Activated naive CD4-positive, alpha-beta T cell treated with anti-CD3 and anti-CD28 coated beads, Interleukin-2, amount 50 U/mL, for 24 hours (primary cell): ENCODE measurements at regions not wholly inside any gene's neighbourhood (a gene's known extent, or its start where the extent isn't known, plus 50 kb on each side); places are given as distances from the start of the nearest gene placed in this dataset.
"Not testable (repeated sequence)": the region's sequence is repeated elsewhere in the genome, so short reads cannot be mapped to it uniquely, and the experiment has no call there.

Experiments used
- H3K27ac Mint-ChIP-seq: one replicate; pipeline ENCODE4 v1.8.0; 2021; ENCODE audit warnings: mild to moderate bottlenecking, mixed read lengths
- H3K27me3 Mint-ChIP-seq: one replicate; pipeline ENCODE4 v1.8.0; 2021; ENCODE audit warnings: mixed read lengths
- H3K36me3 Mint-ChIP-seq: one replicate; pipeline ENCODE4 v1.8.0; 2021; ENCODE audit warnings: mixed read lengths
- H3K4me1 Mint-ChIP-seq: one replicate; pipeline ENCODE4 v1.8.0; 2021; ENCODE audit warnings: mixed read lengths
- H3K4me3 Mint-ChIP-seq: one replicate; pipeline ENCODE4 v1.8.0; 2021; ENCODE audit warnings: mild to moderate bottlenecking, mixed read lengths
- H3K9me3 Mint-ChIP-seq: one replicate; pipeline ENCODE4 v1.8.0; 2021; ENCODE audit warnings: mixed read lengths

DNA sequence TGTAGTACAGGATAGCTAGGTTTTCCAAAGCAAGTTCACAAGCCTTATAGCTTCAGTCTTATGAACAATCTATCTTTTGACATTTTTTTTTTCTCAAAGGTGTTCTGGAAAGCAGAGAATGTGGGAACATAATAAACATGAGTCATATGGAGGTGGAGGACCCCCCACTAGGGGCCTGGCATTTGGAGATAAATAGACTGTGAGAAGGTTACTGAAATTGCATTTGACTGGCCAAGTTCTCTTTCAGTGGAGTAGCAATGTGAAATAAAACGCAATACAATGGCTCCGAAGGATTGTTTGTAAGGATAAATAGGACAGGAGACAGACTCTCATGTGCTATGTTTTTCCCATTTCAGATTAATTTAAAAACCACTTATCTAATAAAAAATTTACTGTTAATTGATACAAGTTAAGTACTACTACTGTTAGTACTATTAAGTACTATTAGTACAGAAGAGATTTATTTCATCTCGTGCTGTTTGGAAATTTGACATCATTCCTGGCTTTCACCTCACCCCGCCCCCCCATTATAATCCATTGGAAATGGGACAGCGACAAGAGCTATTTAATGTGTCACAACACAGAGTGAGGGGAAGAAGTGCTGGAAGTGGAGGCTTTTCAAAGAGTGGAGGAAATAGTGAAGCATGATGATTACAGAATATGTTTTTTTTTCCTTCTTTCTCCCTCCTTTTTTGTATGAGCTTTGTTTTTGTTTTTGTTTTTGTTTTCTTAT lies 122.6 kb upstream of the ID4 start:
- H3K4me3 Mint-ChIP-seq: no peak overlapping the region
- H3K27ac Mint-ChIP-seq: no peak overlapping the region
- H3K27me3 Mint-ChIP-seq: peaks cover 2% of the 10 kb centered on the region
- no peaks in the 10 kb centered on the region for H3K36me3 Mint-ChIP-seq
- H3K4me1 Mint-ChIP-seq: no peaks in the 10 kb centered on the region
- H3K9me3 Mint-ChIP-seq: no peaks in the 10 kb centered on the region

DNA sequence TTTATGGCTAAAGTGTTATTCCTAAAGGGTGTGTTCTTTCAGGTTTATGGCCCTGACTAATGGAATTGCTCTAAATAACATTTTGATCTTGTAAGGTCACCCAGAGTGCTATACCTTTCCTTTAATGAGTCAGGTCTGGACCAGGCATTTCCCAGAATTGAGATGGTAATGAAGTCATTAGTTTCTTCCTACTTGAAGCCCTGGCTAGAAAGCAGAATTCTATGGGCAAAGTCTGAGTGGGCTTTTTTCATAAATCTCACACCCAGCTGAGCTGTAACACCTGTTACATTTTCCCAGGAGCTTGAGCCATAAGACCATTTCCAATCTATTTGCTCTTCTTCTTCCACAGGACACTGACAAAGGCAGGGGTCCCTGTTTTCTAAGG lies 122.0 kb upstream of the ID4 start:
- H3K4me1 Mint-ChIP-seq: no peaks in the 10 kb centered on the region
- H3K4me3 Mint-ChIP-seq: no peak overlapping the region
- H3K36me3 Mint-ChIP-seq: no peaks in the 10 kb centered on the region
- H3K9me3 Mint-ChIP-seq: no peaks in the 10 kb centered on the region
- H3K27ac Mint-ChIP-seq: no peak overlapping the region
- peaks cover 2% of the 10 kb centered on the region for H3K27me3 Mint-ChIP-seq

DNA sequence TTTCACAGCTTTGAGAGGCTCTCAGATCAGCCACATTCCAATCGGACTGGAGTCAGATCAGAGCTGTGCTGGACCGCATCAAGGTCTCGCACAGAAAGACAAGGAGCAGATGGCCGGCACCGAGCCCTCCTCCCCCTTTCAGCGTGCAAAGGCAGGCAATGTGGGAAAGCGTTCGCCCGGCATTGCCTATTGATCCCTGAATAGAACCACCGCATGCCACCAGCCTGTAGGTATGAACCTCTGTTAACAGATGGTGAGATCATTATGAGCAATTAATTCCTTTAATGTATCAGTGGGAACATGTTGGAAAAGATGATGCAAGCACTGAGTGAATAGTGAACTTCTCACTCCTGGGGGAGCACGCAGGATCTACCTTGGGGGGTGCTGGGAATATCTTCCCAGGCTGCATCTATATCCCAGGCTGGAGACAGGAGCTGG lies 117.5 kb upstream of the ID4 start:
- H3K36me3 Mint-ChIP-seq: no peaks in the 10 kb centered on the region
- no peaks in the 10 kb centered on the region for H3K4me1 Mint-ChIP-seq
- no peaks in the 10 kb centered on the region for H3K27me3 Mint-ChIP-seq
- no peak overlapping the region for H3K4me3 Mint-ChIP-seq
- no peaks in the 10 kb centered on the region for H3K9me3 Mint-ChIP-seq
- H3K27ac Mint-ChIP-seq: no peak overlapping the region

DNA sequence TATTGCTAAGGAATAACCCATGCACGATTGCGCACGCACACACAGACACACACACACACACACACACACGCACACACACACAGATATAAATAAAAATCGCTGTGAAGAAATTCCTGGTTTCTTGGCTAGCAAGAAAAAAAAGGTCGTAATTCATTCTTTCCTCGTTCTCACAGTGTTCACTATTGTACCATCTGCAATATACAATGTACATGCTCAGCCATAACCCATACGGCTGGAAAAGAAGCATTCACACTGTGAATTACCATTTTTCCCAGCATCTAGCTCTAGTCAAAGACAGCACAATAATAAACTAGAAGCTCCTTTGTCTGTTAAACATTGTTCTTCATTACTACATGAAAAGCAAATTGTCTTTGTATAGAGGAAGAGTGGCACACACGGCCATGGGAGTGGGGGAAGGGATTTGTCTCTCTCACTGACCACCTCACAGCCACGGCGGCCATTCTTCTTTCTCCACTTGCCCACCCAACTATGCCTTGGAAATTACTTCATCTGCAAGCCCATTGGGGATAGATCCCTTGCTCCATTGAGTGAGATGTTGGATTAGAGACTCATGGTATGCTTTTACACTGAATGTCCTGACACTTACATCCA lies 115.3 kb upstream of the ID4 start:
- Mint-ChIP-seq H3K36me3 (no peaks in the 10 kb centered on the region), H3K4me1 (no peaks in the 10 kb centered on the region), H3K4me3 (no peak overlapping the region), H3K27ac (no peak overlapping the region), H3K27me3 (no peaks in the 10 kb centered on the region), H3K9me3 (no peaks in the 10 kb centered on the region)

DNA sequence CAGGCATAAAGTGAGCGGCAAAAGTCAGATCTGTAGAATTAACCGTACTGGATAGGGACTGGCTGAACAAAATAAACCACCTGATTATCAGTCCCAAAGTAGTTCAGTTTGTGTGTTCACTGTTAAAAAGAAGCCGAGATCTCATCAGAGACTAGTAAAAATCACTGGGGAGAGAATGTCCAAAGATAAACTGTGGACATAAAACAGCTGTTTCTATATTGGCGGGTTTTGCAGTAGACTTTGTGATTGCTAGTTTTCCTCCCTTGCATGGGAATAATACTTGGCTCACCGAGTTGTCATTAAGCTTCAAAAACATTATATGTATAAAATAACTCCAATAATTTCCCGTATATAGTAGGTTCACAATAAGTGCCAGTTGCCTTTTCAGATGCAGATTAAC lies 114.2 kb upstream of the ID4 start:
- Mint-ChIP-seq H3K36me3 (no peaks in the 10 kb centered on the region), H3K27ac (no peak overlapping the region), H3K4me3 (no peak overlapping the region), H3K4me1 (no peaks in the 10 kb centered on the region), H3K27me3 (no peaks in the 10 kb centered on the region), H3K9me3 (no peaks in the 10 kb centered on the region)

DNA sequence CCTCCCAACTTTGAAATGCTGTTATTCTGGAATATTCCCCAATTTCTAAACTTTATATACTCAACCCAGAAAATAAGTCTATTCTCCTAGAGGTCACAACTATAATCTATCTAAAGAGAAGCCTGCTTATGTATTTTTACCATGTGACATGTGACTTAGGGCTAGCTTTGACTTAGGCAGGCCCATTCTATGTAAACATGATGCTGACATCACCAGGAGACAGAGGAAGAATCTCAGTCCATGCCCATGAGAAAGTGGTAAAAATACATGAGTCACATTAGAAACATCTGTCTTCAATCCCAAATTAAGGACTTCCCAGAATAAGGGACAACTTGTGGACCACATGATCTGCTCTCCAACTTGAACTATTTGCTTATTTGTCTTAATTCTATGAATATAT lies 113.6 kb upstream of the ID4 start:
- Mint-ChIP-seq H3K4me3 (no peak overlapping the region), H3K27ac (no peak overlapping the region), H3K9me3 (no peaks in the 10 kb centered on the region), H3K36me3 (no peaks in the 10 kb centered on the region), H3K4me1 (no peaks in the 10 kb centered on the region), H3K27me3 (no peaks in the 10 kb centered on the region)

- not testable (repeated sequence) for H3K9me3 Mint-ChIP-seq, H3K27ac Mint-ChIP-seq, H3K4me1 Mint-ChIP-seq, H3K4me3 Mint-ChIP-seq, H3K36me3 Mint-ChIP-seq, H3K27me3 Mint-ChIP-seq
These were observed 111.7 kb upstream of the ID4 start for GRCh38 chr6:19725436-19725835.

DNA sequence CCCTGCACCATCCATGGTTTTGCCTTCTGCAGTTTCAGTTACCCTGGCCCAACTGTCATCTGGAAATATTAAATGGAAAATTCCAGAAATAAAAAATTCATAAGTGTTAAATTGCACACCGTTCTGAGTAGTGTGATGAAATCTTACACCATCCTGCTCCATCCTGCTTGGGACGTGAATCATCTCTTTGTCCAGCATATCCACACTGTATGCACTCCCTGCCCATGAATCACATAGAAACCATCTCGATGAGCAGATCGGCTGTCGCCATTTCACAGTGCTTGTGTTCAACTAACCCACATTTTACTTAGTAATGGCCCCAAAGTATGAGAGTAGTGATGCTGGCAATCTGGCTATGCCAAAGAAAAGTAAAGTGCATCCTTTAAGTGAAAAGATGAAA lies 105.9 kb upstream of the ID4 start:
- peaks cover 6% of the 10 kb centered on the region for H3K9me3 Mint-ChIP-seq
- H3K27me3 Mint-ChIP-seq: no peaks in the 10 kb centered on the region
- H3K27ac Mint-ChIP-seq: no peak overlapping the region
- no peaks in the 10 kb centered on the region for H3K4me1 Mint-ChIP-seq
- no peak overlapping the region for H3K4me3 Mint-ChIP-seq
- H3K36me3 Mint-ChIP-seq: no peaks in the 10 kb centered on the region

- Mint-ChIP-seq H3K27me3 (no peaks in the 10 kb centered on the region), H3K27ac (no peak overlapping the region)
These were observed 103.1 kb upstream of the ID4 start for GRCh38 chr6:19734061-19734460.

DNA sequence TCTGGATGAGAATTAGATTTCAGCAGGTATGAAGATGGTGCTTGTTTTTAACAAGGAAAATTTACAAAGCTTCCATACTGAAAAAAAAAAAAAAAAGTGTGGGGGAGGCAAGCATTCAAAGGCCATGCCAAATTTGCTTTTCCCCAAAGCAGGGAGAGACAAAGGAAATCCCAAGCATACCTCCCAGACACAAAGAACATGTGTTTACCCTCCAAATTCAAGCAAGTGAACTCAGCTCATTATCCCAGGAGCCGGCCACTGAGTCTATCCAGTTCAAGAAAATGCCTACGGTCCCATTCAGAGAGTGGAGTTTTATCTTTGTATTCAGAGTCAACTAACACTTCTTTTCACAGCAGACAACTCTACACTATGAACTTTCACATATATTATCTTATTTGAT lies 102.7 kb upstream of the ID4 start:
- no peaks in the 10 kb centered on the region for H3K27me3 Mint-ChIP-seq
- H3K9me3 Mint-ChIP-seq: peaks cover 6% of the 10 kb centered on the region
- H3K27ac Mint-ChIP-seq: no peak overlapping the region
- H3K4me1 Mint-ChIP-seq: no peaks in the 10 kb centered on the region
- no peaks in the 10 kb centered on the region for H3K36me3 Mint-ChIP-seq
- H3K4me3 Mint-ChIP-seq: no peak overlapping the region

More at GRCh38 chr6:19734061-19734460, 103.1 kb upstream of the ID4 start:
- peaks cover 6% of the 10 kb centered on the region for H3K9me3 Mint-ChIP-seq
- no peaks in the 10 kb centered on the region for H3K36me3 Mint-ChIP-seq
- no peaks in the 10 kb centered on the region for H3K4me1 Mint-ChIP-seq
- no peak overlapping the region for H3K4me3 Mint-ChIP-seq

DNA sequence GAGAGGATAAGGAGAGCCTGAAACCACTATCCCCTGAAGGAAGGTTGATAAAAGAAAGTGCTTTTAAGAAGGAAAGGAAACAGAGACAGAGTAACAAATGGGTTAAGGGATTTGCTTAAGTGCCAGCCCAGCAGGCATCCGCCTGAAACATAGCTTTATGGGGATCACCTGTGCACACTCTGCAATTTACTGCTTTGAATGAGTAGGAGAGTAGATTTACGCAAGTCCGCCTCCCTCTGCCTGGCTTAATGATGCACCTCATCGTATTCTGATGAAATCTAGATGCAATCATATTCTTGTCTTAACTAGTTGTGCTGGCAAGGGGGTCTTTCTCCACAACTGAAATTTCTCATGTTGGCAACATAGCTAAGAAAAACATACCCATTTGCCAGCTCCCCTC lies 101.1 kb upstream of the ID4 start:
- no peaks in the 10 kb centered on the region for H3K27me3 Mint-ChIP-seq
- H3K36me3 Mint-ChIP-seq: no peaks in the 10 kb centered on the region
- H3K4me3 Mint-ChIP-seq: no peak overlapping the region
- no peaks in the 10 kb centered on the region for H3K9me3 Mint-ChIP-seq
- no peak overlapping the region for H3K27ac Mint-ChIP-seq
- H3K4me1 Mint-ChIP-seq: no peaks in the 10 kb centered on the region

DNA sequence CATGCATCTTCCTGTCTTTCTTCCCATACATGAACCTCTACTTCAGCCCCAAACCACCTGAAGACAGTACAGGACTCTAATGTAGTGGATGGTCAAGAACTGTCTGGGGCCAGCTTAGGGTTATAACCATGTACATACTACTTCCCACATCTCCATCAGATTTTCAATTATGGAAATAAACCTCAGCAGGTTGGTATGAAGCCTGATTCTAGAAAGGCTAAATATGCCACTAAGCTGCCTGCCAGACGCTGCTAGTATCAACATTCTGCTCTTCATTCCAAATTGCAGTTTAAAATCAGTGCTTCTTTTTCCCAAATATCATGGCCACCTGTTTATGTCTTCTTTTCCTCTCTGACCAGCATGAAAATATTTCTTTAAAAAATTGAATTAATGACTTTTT lies 99.2 kb upstream of the ID4 start:
- H3K27ac Mint-ChIP-seq: no peak overlapping the region
- H3K27me3 Mint-ChIP-seq: no peaks in the 10 kb centered on the region
- H3K36me3 Mint-ChIP-seq: no peaks in the 10 kb centered on the region
- no peaks in the 10 kb centered on the region for H3K4me1 Mint-ChIP-seq
- peaks cover 4% of the 10 kb centered on the region for H3K9me3 Mint-ChIP-seq
- H3K4me3 Mint-ChIP-seq: no peak overlapping the region

- H3K27ac Mint-ChIP-seq: no peak overlapping the region
- no peak overlapping the region for H3K4me3 Mint-ChIP-seq
- H3K27me3 Mint-ChIP-seq: no peaks in the 10 kb centered on the region
- H3K9me3 Mint-ChIP-seq: no peaks in the 10 kb centered on the region
- no peaks in the 10 kb centered on the region for H3K4me1 Mint-ChIP-seq
- no peaks in the 10 kb centered on the region for H3K36me3 Mint-ChIP-seq
These were observed 87.4 kb upstream of the ID4 start for GRCh38 chr6:19749722-19750121.

DNA sequence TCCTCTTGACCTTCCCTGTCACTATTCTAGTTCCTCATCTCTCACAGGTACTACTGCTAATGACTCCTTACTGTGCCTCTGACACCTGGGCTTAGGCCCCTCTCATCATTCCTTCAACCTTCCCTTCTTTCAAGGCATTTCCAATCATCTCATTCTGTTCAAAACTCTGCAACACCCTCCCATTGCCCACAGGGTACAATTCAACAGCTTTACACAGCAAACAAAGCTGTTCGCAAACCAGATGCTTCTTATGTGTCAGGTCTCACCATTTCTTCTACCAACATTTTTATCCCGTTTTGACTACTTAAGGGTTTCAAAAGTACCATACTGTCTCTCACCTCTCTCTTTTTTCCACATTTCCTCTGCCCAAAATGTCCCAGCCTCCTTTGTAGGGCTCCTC lies 84.4 kb upstream of the ID4 start:
- no peak overlapping the region for H3K27ac Mint-ChIP-seq
- H3K9me3 Mint-ChIP-seq: no peaks in the 10 kb centered on the region
- H3K36me3 Mint-ChIP-seq: no peaks in the 10 kb centered on the region
- no peak overlapping the region for H3K4me3 Mint-ChIP-seq
- H3K27me3 Mint-ChIP-seq: no peaks in the 10 kb centered on the region
- no peaks in the 10 kb centered on the region for H3K4me1 Mint-ChIP-seq

DNA sequence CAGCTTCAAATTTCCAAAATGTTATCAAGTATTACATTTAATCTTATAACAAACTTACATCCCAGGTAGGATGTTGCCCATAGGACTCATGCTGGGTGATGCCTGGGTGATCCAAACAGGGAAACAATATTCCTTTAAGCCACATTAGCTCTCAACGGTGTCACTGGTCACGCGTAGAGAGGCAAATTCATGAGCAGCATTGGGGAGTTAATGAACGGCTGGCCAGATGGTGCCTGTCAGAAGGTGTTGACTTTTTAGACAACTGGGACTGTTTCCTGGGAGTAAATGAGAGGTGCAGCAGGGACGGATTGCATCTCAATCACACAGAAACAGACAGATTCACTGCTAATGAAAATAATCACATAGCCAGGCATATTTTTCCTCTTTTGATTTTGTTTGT lies 83.3 kb upstream of the ID4 start:
- H3K9me3 Mint-ChIP-seq: no peaks in the 10 kb centered on the region
- H3K27me3 Mint-ChIP-seq: no peaks in the 10 kb centered on the region
- H3K36me3 Mint-ChIP-seq: no peaks in the 10 kb centered on the region
- no peak overlapping the region for H3K4me3 Mint-ChIP-seq
- H3K27ac Mint-ChIP-seq: no peak overlapping the region
- no peaks in the 10 kb centered on the region for H3K4me1 Mint-ChIP-seq

- no peaks in the 10 kb centered on the region for H3K4me1 Mint-ChIP-seq
- H3K27me3 Mint-ChIP-seq: no peaks in the 10 kb centered on the region
- no peak overlapping the region for H3K4me3 Mint-ChIP-seq
These were observed 82.5 kb upstream of the ID4 start for GRCh38 chr6:19754686-19755085.

DNA sequence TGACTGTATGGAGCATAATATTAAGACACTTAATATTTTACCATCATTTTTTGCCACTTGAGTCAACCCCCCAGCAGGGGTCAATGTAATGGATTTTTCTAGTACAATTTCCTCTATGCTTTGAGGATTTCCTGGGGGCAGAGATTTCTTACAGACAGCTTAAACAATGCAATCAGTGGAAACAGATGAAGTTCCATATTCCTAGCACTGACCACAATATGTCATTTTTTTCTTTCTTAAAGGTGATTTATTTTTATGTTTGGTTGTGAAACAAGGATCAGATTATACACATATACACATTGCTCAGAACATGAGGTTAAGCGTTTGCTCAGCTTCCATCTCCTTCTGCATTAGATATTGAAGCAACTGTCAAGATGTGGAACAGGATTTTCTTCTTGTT lies 82.0 kb upstream of the ID4 start:
- peaks cover 2% of the 10 kb centered on the region for H3K27me3 Mint-ChIP-seq
- no peaks in the 10 kb centered on the region for H3K36me3 Mint-ChIP-seq
- no peak overlapping the region for H3K27ac Mint-ChIP-seq
- no peaks in the 10 kb centered on the region for H3K9me3 Mint-ChIP-seq
- no peaks in the 10 kb centered on the region for H3K4me1 Mint-ChIP-seq
- no peak overlapping the region for H3K4me3 Mint-ChIP-seq

More at GRCh38 chr6:19754686-19755085, 82.5 kb upstream of the ID4 start:
- Mint-ChIP-seq H3K36me3 (no peaks in the 10 kb centered on the region), H3K27ac (no peak overlapping the region), H3K9me3 (no peaks in the 10 kb centered on the region)
